ENCODE measurements at regions not wholly inside any gene's neighbourhood (a gene's known extent, or its start where the extent isn't known, plus 50 kb on each side); places are given as distances from the start of the nearest gene placed in this dataset.

- no peaks in the 10 kb centered on the region for H3K4me1 Mint-ChIP-seq (ENCODE audit: low read depth)
- H3K27ac Mint-ChIP-seq (ENCODE audit: unreplicated experiment), result no peak overlapping the region
- TF ChIP-seq CTCF (IDR thresholded peaks at IDR 0.05), result no peak
- no peaks in the 10 kb centered on the region for H3K9me3 Mint-ChIP-seq (ENCODE audit: low read depth)
- no peak for DNase-seq (ENCODE audit: low spot score)
- no peaks in the 10 kb centered on the region for H3K36me3 Mint-ChIP-seq (ENCODE audit: low read depth)
- peaks cover 14% of the 10 kb centered on the region for H3K27me3 Mint-ChIP-seq (ENCODE audit: low read depth)
- no peak overlapping the region for H3K4me3 Mint-ChIP-seq (ENCODE audit: unreplicated experiment)
Observed at GRCh38 chr5:88490874-88491273, 222.2 kb upstream of the TMEM161B start.

DNA sequence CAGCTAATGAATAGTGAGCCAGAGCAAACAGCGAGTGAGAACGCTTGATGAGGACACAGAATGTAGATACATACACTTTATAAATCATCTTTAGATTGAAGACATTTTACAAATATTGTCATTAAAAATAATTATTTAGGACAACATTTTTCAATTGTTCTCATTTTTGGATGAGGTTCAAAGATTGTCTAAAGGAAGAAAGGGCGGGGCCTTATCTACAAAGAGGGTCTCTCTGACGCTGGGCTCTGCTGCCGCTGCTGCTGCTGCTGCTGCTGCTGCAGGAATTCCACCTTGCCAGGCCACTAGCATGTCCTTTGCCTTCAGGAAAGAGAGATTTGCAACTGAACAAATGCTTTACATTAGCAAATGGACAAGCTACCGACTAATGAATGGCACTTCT, 220.7 kb upstream of the TMEM161B start:
- no peak overlapping the region for H3K4me3 Mint-ChIP-seq (ENCODE audit: unreplicated experiment)
- no peak for DNase-seq (ENCODE audit: low spot score)

DNA sequence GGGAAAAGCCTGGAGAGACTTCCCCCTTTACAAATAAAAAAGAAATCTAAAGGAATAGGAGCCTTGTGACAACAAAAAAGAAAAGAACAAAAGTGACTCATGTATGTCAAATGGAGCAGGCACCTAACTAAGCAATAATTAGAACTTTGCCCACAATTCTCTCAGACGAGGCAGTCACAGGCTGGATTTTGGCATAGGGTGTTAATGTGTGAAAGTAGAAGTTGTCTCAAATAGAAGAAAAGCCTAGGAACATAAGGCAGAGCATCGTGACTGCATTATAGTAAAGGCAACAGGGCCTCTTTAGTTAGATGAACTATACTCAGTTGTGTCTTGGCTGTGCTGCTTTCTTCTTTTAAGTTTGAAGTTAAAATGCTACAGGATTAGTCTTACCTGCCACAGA, 219.9 kb upstream of the TMEM161B start:
- DNase-seq (ENCODE audit: low spot score), result no peak
- H3K4me3 Mint-ChIP-seq (ENCODE audit: unreplicated experiment), result no peak overlapping the region
- H3K27ac Mint-ChIP-seq (ENCODE audit: unreplicated experiment), result no peak overlapping the region
- no peak for TF ChIP-seq CTCF (IDR thresholded peaks at IDR 0.05)
- H3K36me3 Mint-ChIP-seq (ENCODE audit: low read depth), result no peaks in the 10 kb centered on the region
- no peaks in the 10 kb centered on the region for H3K4me1 Mint-ChIP-seq (ENCODE audit: low read depth)
- no peaks in the 10 kb centered on the region for H3K9me3 Mint-ChIP-seq (ENCODE audit: low read depth)
- peaks cover 12% of the 10 kb centered on the region for H3K27me3 Mint-ChIP-seq (ENCODE audit: low read depth)

More for the DNA sequence above, 220.7 kb upstream of the TMEM161B start:
- H3K36me3 Mint-ChIP-seq (ENCODE audit: low read depth), result no peaks in the 10 kb centered on the region
- H3K9me3 Mint-ChIP-seq (ENCODE audit: low read depth), result no peaks in the 10 kb centered on the region
- H3K27ac Mint-ChIP-seq (ENCODE audit: unreplicated experiment), result no peak overlapping the region
- no peak for TF ChIP-seq CTCF (IDR thresholded peaks at IDR 0.05)
- peaks cover 12% of the 10 kb centered on the region for H3K27me3 Mint-ChIP-seq (ENCODE audit: low read depth)
- H3K4me1 Mint-ChIP-seq (ENCODE audit: low read depth), result no peaks in the 10 kb centered on the region

DNA sequence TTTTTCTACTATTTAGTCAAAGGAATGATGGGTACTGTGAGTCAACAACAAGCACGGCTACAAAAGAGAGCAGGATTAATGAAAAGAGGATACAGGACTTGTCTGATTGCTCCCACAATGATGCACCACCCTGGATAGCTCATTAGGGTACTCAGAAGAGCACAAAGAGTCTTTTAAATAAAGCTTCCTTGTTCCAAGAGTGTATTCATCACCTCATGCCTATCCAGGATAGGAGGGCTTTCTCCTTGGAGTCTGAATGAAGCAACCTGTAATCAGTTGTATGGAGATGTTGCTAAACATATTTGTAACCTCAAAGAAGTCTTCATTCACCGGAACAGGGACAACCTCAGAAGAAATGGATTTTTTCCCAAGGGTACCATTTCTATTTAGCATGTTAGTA, 219.5 kb upstream of the TMEM161B start:
- DNase-seq (ENCODE audit: low spot score), result no peak
- H3K27me3 Mint-ChIP-seq (ENCODE audit: low read depth), result peaks cover 12% of the 10 kb centered on the region
- H3K4me3 Mint-ChIP-seq (ENCODE audit: unreplicated experiment), result no peak overlapping the region
- no peaks in the 10 kb centered on the region for H3K4me1 Mint-ChIP-seq (ENCODE audit: low read depth)
- no peaks in the 10 kb centered on the region for H3K36me3 Mint-ChIP-seq (ENCODE audit: low read depth)
- no peak for TF ChIP-seq CTCF (IDR thresholded peaks at IDR 0.05)
- H3K27ac Mint-ChIP-seq (ENCODE audit: unreplicated experiment), result no peak overlapping the region
- no peaks in the 10 kb centered on the region for H3K9me3 Mint-ChIP-seq (ENCODE audit: low read depth)

DNA sequence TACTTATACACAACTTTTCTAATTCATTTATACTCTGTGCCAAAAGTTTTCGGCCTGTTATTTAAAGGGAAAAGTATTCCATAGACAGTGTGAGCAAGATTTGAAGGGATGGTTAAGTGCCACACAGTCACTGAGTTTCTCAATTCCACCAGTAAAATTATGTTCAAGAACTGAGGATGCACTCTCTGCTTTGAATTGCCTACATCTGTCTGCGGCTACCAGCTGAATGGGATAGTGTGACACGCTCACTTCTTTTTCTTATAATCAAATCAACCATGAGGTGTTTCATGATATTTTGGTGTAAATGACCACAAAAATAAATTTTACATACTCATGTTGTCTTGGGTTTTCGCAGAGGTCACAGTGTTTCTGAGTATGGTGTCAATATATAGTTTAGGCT, 218.4 kb upstream of the TMEM161B start:
- Mint-ChIP-seq H3K27ac (ENCODE audit: unreplicated experiment) (no peak overlapping the region), H3K4me3 (ENCODE audit: unreplicated experiment) (no peak overlapping the region), H3K4me1 (ENCODE audit: low read depth) (no peaks in the 10 kb centered on the region), H3K36me3 (ENCODE audit: low read depth) (no peaks in the 10 kb centered on the region), H3K27me3 (ENCODE audit: low read depth) (peaks cover 9% of the 10 kb centered on the region), H3K9me3 (ENCODE audit: low read depth) (no peaks in the 10 kb centered on the region)
- no peak for DNase-seq (ENCODE audit: low spot score)
- TF ChIP-seq CTCF (IDR thresholded peaks at IDR 0.05), result no peak
